CD14-positive monocyte (primary cell): ENCODE measurements at regions not wholly inside any gene's neighbourhood (a gene's known extent, or its start where the extent isn't known, plus 50 kb on each side); places are given as distances from the start of the nearest gene placed in this dataset.
A peak's percentile ranks its signal among the peaks of the same experiment; 100 is the strongest.

Experiments
- DNase-seq, 3 donors: peaks; one replicate each; pipeline ENCODE4 v3.0.0-alpha.2; 2011 to 2022
- H2AFZ ChIP-seq: 2 replicates; pipeline ENCODE4 v1.6.0; 2012; ENCODE audit warnings: mild to moderate bottlenecking, low read depth, low read length, inconsistent platforms; ENCODE audit not compliant: insufficient read depth, poor library complexity, severe bottlenecking
- H3K27ac ChIP-seq, 2 donors: 1 replicate in 1 of 2; 2 replicates in 1 of 2; pipeline ENCODE4 v1.5.1; 2012 to 2013; ENCODE audit warnings: low read length in 2 of 2, control low read depth in 1 of 2, inconsistent platforms in 1 of 2, low read depth in 1 of 2, mild to moderate bottlenecking in 1 of 2
- H3K27me3 ChIP-seq, 2 donors: one replicate each; pipeline versions ENCODE4 v1.6.0 to v1.6.1; 2011 to 2013; ENCODE audit warnings: low read length in 2 of 2; ENCODE audit not compliant: control insufficient read depth in 2 of 2, insufficient read depth in 2 of 2
- H3K36me3 ChIP-seq, 2 donors: replicated peaks in 1 of 2; 1 replicate in 1 of 2; 2 replicates in 1 of 2; pipeline versions ENCODE4 v1.5.1 to v1.6.1; 2012 to 2013; ENCODE audit warnings: low read length in 2 of 2, control low read depth in 1 of 2, inconsistent platforms in 1 of 2, mild to moderate bottlenecking in 1 of 2; ENCODE audit not compliant: insufficient read depth in 2 of 2, control insufficient read depth in 1 of 2
- H3K4me1 ChIP-seq, 2 donors: 1 replicate in 1 of 2; 2 replicates in 1 of 2; pipeline versions ENCODE4 v1.5.1 to v1.6.1; 2012 to 2013; ENCODE audit warnings: low read length in 2 of 2, control low read depth in 1 of 2, inconsistent platforms in 1 of 2, mild to moderate bottlenecking in 1 of 2, moderate library complexity in 1 of 2; ENCODE audit not compliant: insufficient read depth in 2 of 2, control insufficient read depth in 1 of 2
- H3K4me2 ChIP-seq: replicated peaks from 2 replicates; pipeline ENCODE3; 2012; ENCODE audit warnings: low read length, moderate library complexity, mild to moderate bottlenecking; ENCODE audit not compliant: poor library complexity, severe bottlenecking; ENCODE audit errors: extremely low read depth
- H3K4me3 ChIP-seq, 3 experiments: fragments of 200-600 bp in 1 of 3; sonication (generic) in 1 of 3; replicated peaks in 1 of 3; 1 replicate in 2 of 3; 2 replicates in 1 of 3; pipeline ENCODE4 v1.5.1; 2011 to 2013; ENCODE audit warnings: low read length in 3 of 3, mild to moderate bottlenecking in 3 of 3, control low read depth in 2 of 3, low read depth in 2 of 3, inconsistent platforms in 1 of 3, moderate library complexity in 1 of 3
- H3K79me2 ChIP-seq: 2 replicates; pipeline ENCODE4 v1.6.0; 2012; ENCODE audit warnings: mild to moderate bottlenecking, control low read depth, inconsistent platforms, low read length, moderate library complexity; ENCODE audit not compliant: insufficient read depth
- H3K9ac ChIP-seq: 2 replicates; pipeline ENCODE4 v1.6.0; 2017; ENCODE audit warnings: low read length, mild to moderate bottlenecking; ENCODE audit not compliant: insufficient read depth, poor library complexity, severe bottlenecking
- H3K9me3 ChIP-seq, 2 donors: replicated peaks in 1 of 2; 1 replicate in 1 of 2; 2 replicates in 1 of 2; pipeline versions ENCODE4 v1.5.1 to v1.6.1; 2012 to 2013; ENCODE audit warnings: low read length in 2 of 2, control low read depth in 1 of 2; ENCODE audit not compliant: control insufficient read depth in 1 of 2, insufficient read depth in 1 of 2
- H4K20me1 ChIP-seq: 2 replicates; pipeline ENCODE4 v1.6.0; 2012; ENCODE audit warnings: mild to moderate bottlenecking, low read length, control low read depth, moderate library complexity; ENCODE audit not compliant: insufficient read depth
- H3K27ac Mint-ChIP-seq, 7 donors: one replicate each; pipeline ENCODE4 v1.8.0; 2020; ENCODE audit warnings: mild to moderate bottlenecking in 7 of 7, mixed read lengths in 7 of 7, moderate library complexity in 6 of 7, inconsistent platforms in 2 of 7
- H3K27me3 Mint-ChIP-seq, 3 donors: one replicate each; pipeline ENCODE4 v1.8.0; 2021 to 2022; ENCODE audit warnings: low read depth in 3 of 3, mild to moderate bottlenecking in 3 of 3, mixed read lengths in 3 of 3, moderate library complexity in 3 of 3, inconsistent platforms in 1 of 3
- H3K36me3 Mint-ChIP-seq, 2 donors: one replicate each; pipeline ENCODE4 v1.8.0; 2020; ENCODE audit warnings: mixed read lengths in 2 of 2, inconsistent platforms in 1 of 2, mild to moderate bottlenecking in 1 of 2
- H3K4me1 Mint-ChIP-seq: one replicate; pipeline ENCODE4 v1.8.0; 2020; ENCODE audit warnings: mild to moderate bottlenecking, mixed read lengths
- H3K4me3 Mint-ChIP-seq, 2 donors: one replicate each; pipeline ENCODE4 v1.8.0; 2020; ENCODE audit warnings: mild to moderate bottlenecking in 2 of 2, mixed read lengths in 2 of 2, moderate library complexity in 1 of 2
- H3K9me3 Mint-ChIP-seq, 7 donors: one replicate each; pipeline ENCODE4 v1.8.0; 2020 to 2022; ENCODE audit warnings: mixed read lengths in 7 of 7, mild to moderate bottlenecking in 6 of 7, moderate library complexity in 6 of 7, inconsistent platforms in 2 of 7
- CTCF ChIP-seq: fragments of 200-600 bp; IDR thresholded peaks from one replicate; pipeline ENCODE4 v1.8.0; 2022; ENCODE audit warnings: antibody characterized with exemption, mild to moderate bottlenecking
- WGBS: methylation state at CpG from one replicate; pipeline ENCODE4 v1.1.5; 2013; ENCODE audit warnings: missing lambda C conversion rate; ENCODE audit not compliant: insufficient coverage; 5-methylcytosine and 5-hydroxymethylcytosine counted together
- intact Hi-C, 2 donors: fragments of 100-400 bp; cut with micrococcal nuclease; formaldehyde crosslinking; loops; one replicate each; pipeline versions ENCODE4 v1.15.0 to v1.15.1; 2023

- intact Hi-C loops = loop anchor here (5.0 kb wide), 3 partner anchors 62 to 663 kb away; no protein-coding TSS in a partner anchor
- H2AFZ ChIP-seq = peak overlapping the region; percentile 22
- WGBS = 100% methylated on average over 2 of the region's 3 CpGs
Measured at GRCh38 chr6:134819863-134820800, 129.8 kb downstream of the ALDH8A1 start.

GRCh38 chr6:134819236-134819635, 130.7 kb downstream of the ALDH8A1 start:
- no peaks in the 10 kb centered on the region for H3K36me3 Mint-ChIP-seq

More at GRCh38 chr6:134819863-134820800, 129.8 kb downstream of the ALDH8A1 start:
- H3K9me3 Mint-ChIP-seq = peaks cover 0 to 5% (median 2%) of the 10 kb centered on the region in 7 donors
- H3K27ac ChIP-seq = no peak overlapping the region
- no peak overlapping the region for H3K4me2 ChIP-seq
- H3K79me2 ChIP-seq = no peaks in the 10 kb centered on the region
- H3K4me1 Mint-ChIP-seq = peaks cover 5% of the 10 kb centered on the region
- H3K36me3 ChIP-seq = no peaks in the 10 kb centered on the region
- no peak for TF ChIP-seq CTCF
- H3K9ac ChIP-seq = no peak overlapping the region
- no peaks in the 10 kb centered on the region for H3K36me3 Mint-ChIP-seq
- H3K4me1 ChIP-seq = no peaks in the 10 kb centered on the region
- H3K9me3 ChIP-seq = peaks cover 0 to 4% of the 10 kb centered on the region in 2 donors
- H3K27ac Mint-ChIP-seq = no peak overlapping the region
- no peaks in the 10 kb centered on the region for H3K27me3 ChIP-seq
- H4K20me1 ChIP-seq = no peaks in the 10 kb centered on the region
- peaks cover 0 to 1% (median 0%) of the 10 kb centered on the region in 3 donors for H3K27me3 Mint-ChIP-seq
- H3K4me3 Mint-ChIP-seq = no peak overlapping the region
- H3K4me3 ChIP-seq = no peak overlapping the region
- no peak for DNase-seq

More at GRCh38 chr6:134819236-134819635, 130.7 kb downstream of the ALDH8A1 start:
- Mint-ChIP-seq H3K9me3 (no peaks in the 10 kb centered on the region), H3K4me3 (no peak overlapping the region), H3K27me3 (peaks cover 0 to 1% (median 0%) of the 10 kb centered on the region in 3 donors), H3K4me1 (peaks cover 5% of the 10 kb centered on the region), H3K27ac (no peak overlapping the region)
- Histone ChIP-seq H3K9me3 (no peaks in the 10 kb centered on the region), H3K4me2 (no peak overlapping the region), H4K20me1 (no peaks in the 10 kb centered on the region), H2AFZ (no peak overlapping the region), H3K27me3 (no peaks in the 10 kb centered on the region), H3K36me3 (no peaks in the 10 kb centered on the region), H3K27ac (no peak overlapping the region), H3K79me2 (no peaks in the 10 kb centered on the region), H3K9ac (no peak overlapping the region), H3K4me3 (no peak overlapping the region), H3K4me1 (no peaks in the 10 kb centered on the region)
- no peak for DNase-seq
- intact Hi-C loops = no loop called here
- WGBS = 86% methylated on average over 1 of the region's 2 CpGs
- TF ChIP-seq CTCF = no peak
